ENCODE measurements at regions not wholly inside any gene's neighbourhood (a gene's known extent, or its start where the extent isn't known, plus 50 kb on each side); places are given as distances from the start of the nearest gene placed in this dataset.

- TF ChIP-seq CTCF (IDR thresholded peaks at IDR 0.05), result no peak
- no peak for TF ChIP-seq POLR2AphosphoS5 (IDR thresholded peaks at IDR 0.05; ENCODE audit: low read depth, low read length)
- no peak for TF ChIP-seq REST (IDR thresholded peaks at IDR 0.05; ENCODE audit: insufficient read depth in 1 of 2, low read depth in 2 of 2, low read length in 1 of 2)
- no peak for TF ChIP-seq TCF7L2 (IDR thresholded peaks at IDR 0.05; ENCODE audit: low read depth, low read length)
These were observed 257.9 kb upstream of the NREP start for GRCh38 chr5:112014783-112015395.

Data from Panc1 (cell line).